ENCODE measurements at regions not wholly inside any gene's neighbourhood (a gene's known extent, or its start where the extent isn't known, plus 50 kb on each side); places are given as distances from the start of the nearest gene placed in this dataset.

DNA sequence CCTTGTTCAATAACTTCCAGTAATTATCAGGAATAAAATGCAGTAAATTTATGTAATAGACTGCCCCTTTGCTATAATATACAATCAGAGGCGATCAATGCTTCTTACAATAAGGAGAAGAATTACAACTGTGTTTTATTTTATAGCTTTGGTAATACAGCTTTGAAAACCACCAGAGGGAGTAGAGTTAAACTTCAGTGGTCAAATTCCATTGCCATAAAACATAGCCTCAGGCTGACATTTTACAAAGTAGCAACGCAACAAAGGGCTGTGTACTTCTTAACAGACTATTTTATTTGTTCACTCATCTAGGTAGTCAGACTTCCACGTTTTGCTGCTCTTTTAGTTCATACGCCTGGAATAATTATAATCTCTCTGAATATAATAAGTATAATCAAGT is 58.5 kb downstream of the TEX13C start:
- no peak overlapping the region for H3K4me3 ChIP-seq (ENCODE audit: low read depth, low read length)
- no peak for DNase-seq (ENCODE audit: low read depth)

DNA sequence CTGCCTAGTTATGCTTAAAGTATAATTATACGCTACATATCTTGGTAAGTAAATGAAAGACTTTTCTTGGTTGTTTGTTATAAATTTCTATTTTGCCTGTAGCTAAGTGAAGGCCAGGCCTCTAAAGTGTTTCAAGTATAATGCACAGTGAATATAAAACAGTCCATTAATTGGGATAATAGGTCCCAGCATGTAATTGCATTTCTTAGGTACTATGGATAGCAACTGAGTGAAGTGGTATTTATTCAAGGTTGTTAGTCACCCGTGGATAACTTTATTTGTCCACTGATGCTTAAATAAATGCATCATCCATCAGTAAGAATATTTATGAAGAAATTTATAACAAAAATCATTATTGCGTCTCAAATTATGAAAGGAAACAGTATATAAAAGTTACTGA is 59.1 kb downstream of the TEX13C start:
- no peak overlapping the region for H3K4me3 ChIP-seq (ENCODE audit: low read depth, low read length)

DNA sequence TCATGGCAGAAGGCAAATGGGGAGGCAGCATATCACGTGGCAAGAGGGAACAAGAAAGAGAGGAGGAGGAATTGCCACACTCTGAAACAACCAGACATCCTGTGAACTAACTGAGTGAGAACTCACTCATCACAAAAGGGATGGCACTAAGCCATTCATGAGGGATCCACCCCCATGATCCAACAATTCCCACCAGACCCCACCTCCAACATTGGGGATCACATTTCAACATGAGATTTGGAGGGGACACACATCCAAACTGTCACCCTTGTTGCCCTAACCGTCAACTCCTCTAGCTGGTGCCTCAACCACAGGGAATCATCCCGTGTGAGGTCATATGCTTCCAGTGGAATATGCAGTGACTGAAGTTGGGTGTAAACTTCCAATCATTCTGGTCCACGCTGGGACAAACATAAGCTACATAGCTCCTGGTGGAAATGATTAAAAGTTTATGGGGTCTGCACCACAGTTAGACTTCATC is 62.5 kb downstream of the TEX13C start:
- H3K4me3 ChIP-seq (ENCODE audit: low read depth, low read length): no peak overlapping the region
- DNase-seq (ENCODE audit: low read depth): no peak

More for the DNA sequence above, 59.1 kb downstream of the TEX13C start:
- no peak for DNase-seq (ENCODE audit: low read depth)

DNA sequence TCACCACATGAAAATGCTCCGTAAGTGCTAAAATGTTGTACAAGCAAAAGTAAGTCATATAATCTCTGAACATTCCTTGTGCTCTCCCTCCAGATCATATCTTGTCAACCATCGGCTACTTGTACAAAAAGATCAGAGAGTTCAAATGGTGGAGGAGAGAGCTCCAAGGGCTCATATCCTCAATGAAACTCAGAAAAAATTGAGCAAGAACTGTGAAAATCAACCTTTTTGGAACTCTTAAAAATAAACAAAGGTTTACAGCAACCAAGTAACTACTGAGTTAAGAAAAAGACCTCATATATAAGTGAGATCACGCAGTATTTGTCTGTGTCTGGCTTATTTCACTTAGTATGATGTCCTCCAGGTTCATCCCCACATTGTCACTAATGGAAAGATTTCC is 63.2 kb downstream of the TEX13C start:
- no peak for DNase-seq (ENCODE audit: low read depth)
- no peak overlapping the region for H3K4me3 ChIP-seq (ENCODE audit: low read depth, low read length)

DNA sequence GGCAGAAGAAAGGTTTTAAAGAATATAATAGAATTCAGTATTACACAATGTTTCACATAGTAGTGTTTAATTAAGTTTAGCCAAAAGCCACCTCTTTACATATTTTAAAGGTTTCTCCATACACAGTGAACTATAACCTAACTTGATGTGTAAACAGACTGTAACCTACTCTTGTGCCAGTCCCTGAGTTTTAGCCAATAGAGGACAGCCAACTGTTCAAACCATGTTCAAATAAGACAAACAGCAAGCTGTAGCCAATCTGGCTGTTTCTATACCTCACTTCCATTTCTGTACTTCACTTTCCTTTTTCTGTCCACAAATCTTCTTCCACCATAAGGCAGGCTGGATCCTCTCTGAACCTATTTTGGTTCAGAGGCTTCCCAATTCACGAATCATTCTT is 65.2 kb downstream of the TEX13C start:
- no peak overlapping the region for H3K4me3 ChIP-seq (ENCODE audit: low read depth, low read length)
- DNase-seq (ENCODE audit: low read depth): no peak

DNA sequence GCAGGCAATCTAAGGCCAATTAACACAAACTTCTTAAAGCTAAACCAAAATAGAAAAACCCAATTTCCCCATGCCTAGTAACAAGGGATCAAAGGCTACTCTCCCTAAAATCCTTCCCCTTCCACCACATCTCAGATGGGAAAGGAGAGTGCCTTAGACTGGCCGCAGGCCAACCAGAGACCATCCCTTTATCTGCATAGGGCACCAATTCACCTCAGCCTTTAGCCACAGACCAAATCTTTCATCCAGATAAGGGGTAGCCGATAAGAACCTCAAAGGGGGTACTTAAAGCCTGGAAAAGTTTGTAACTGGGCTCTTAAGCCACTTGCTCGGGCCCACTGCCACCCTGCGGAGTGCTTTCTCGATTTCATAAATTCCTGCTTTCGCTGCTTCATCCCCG is 68.3 kb downstream of the TEX13C start:
- no peak overlapping the region for H3K4me3 ChIP-seq (ENCODE audit: low read depth, low read length)
- DNase-seq (ENCODE audit: low read depth): no peak

DNA sequence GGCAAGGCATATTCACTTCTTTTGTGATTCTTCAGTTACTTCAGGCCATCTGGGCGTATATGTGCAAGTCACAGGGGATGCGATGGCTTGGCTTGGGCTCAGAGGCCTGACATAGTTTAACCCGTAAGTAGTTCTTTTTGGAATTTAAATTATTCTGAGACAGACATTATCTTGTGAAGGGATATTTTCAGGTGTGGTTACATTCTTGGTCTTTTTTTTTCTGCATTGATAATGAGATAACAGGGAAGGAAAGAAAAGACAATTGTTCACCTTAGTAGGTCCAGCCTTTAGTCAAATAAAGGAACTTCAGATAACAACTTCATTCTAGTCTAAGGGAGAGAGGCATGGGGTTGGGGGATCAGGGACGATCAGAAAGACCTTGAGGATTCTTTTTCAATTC is 74.8 kb downstream of the TEX13C start:
- DNase-seq (ENCODE audit: low read depth): no peak
- H3K4me3 ChIP-seq (ENCODE audit: low read depth, low read length): no peak overlapping the region

DNA sequence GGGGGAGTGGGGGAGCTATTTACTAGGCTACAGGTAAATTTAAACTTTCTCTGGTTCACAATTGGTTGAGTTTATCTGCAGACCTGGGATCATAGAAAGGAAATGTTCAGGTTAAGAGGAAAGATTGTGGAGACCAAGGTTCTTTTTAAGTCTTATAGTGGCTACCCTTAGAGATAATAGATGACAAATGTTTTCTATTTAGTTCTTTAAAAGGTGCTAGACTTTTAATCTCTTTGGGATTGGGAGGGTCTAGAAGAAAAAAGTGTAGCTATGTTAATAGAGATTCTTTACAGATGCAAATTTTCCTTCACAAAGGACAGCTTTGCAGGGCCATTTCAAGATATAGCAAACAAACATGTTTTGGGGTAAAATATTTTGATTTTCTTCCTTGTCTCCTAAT is 76.0 kb downstream of the TEX13C start:
- no peak overlapping the region for H3K4me3 ChIP-seq (ENCODE audit: low read depth, low read length)

DNA sequence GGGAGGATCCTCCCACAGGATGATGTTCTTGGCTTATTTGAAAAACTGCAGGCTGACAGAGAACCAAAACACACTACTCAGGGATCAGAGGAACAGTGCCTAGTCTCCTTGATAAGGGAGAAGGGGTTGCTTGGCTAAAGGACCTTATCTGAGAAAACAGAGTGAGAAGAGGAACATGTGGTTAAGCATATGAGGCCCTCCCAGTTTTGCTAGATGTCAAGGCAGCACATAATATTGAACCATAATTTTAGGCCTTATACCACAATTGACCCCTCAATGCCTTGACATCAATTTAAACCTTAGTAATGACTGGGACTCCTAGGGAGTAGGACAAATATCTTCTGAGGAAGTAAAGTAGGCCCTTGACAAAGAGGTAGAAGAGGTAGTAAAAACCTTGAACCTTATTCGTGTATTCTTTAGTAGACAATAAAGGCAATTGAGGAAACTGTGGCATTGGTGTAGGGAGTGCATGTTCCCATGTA is 79.3 kb downstream of the TEX13C start:
- no peak overlapping the region for H3K4me3 ChIP-seq (ENCODE audit: low read depth, low read length)
- DNase-seq (ENCODE audit: low read depth): no peak

More for the DNA sequence above, 76.0 kb downstream of the TEX13C start:
- DNase-seq (ENCODE audit: low read depth): no peak

DNA sequence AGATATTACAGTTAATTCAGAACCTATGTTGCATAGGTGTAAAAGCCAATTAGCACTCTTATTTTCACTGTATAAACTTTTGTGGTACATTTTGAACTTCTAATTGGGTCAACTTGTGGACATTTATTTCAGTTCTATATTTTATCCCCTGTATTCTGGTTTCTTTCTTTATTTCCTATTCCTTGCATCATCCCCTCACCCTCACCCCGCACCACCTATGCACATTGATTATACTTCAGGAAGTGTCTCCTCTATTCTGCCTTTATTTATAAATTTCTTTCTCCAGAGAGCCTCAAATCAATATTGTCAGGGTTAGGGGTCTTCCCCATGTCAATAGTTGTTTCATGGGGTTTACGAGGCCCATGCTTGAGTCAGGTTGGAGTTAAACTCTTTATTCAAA is 83.1 kb downstream of the TEX13C start:
- DNase-seq (ENCODE audit: low read depth): no peak
- no peak overlapping the region for H3K4me3 ChIP-seq (ENCODE audit: low read depth, low read length)

DNA sequence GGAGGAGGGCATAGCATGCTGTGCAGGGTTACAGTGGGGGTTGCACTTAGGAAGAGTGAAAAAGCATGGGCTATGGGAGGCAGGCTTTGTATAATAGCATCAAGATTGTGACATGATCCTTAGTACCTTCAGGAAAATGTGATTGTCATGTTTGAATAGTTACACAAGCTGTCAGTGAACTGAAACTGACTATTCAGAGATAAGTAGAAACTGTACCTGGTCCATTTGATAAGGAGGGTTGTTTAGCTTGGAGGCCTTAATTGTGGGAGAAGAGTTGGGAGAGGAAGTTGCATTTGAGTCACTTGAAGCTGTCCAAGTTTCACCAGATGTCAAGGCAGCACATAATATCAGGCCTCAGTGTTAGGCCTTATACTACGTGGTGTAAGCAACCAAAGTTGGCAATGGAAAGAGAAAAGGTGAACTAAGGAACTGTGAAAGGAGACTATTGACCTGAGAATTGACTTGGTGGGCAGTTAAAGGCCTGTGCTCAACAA is 85.0 kb downstream of the TEX13C start:
- no peak for DNase-seq (ENCODE audit: low read depth)
- H3K4me3 ChIP-seq (ENCODE audit: low read depth, low read length): no peak overlapping the region

DNA sequence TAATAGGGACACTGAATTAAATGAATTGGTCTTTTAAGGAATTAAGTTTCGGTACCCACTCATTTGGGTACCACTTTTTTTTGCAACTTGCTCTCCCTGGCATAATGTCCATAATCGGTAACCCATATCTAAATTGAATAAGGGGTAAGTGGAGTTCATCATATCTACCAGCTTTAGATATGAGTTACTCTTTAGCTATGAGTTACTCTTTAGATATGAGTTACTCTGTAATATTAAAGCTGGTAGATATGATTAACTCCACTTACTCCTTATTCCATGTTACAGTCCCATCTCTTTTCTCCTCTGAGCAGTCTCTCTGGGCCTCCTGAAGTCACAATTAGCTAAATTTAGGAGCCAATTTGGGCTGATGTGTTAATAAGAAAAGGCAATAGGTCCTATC is 85.7 kb downstream of the TEX13C start:
- no peak for DNase-seq (ENCODE audit: low read depth)
- H3K4me3 ChIP-seq (ENCODE audit: low read depth, low read length): no peak overlapping the region

DNA sequence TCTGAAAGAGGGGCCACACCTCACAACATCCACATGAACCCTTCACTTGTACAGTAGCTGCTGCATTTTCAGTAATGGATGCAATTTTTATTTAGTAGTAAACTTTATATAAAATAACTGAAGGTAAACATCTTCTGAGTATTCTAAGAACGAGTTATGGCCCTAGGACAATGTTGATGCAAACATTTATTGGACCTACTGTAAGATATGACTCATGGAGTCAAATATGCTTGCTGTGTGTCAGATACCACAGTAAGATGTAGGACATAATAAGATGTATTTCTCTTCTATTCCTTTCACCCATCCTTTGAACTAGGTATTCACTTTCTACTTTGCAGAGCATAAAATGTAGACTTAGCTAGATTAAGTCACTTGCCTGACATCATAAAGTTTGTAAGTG is 87.6 kb downstream of the TEX13C start:
- DNase-seq (ENCODE audit: low read depth): no peak

DNA sequence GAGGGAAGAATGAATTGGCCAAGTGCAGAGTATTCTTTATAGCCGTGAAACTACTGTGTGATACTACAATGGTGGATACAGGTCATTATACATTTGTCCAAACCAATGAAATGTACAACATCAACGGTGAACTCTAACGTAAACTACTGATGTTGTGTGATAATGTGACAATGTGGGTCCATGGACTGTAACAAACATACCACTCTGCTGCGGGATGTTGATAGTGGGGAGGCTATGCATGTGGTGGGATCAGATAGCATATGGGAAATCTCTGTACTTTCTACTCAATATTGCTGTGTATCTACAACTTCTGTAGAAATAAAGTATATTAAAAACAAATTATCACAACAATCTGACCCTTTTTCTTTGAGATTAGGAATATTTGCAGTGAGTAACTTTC is 101.1 kb downstream of the TEX13C start:
- no peak for DNase-seq (ENCODE audit: low read depth)
- H3K4me3 ChIP-seq (ENCODE audit: low read depth, low read length): no peak overlapping the region

More for the DNA sequence above, 87.6 kb downstream of the TEX13C start:
- no peak overlapping the region for H3K4me3 ChIP-seq (ENCODE audit: low read depth, low read length)

DNA sequence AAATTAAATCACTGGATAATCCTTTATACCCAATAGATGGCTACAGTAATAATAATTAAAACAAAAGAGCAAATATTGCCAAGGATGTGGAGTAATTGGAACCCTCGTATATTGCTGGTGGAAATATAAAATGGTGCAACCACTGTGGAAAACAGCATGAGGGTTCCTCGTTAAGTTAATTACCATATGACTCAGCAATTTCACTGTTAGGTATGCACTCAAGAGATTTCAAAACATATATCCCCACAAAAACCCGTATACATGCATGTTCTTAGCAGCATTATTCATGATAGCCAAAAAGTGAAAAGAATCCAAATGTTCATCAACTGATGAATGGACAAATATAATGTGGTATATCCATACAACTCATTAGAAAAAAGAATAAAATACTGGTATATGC is 103.3 kb downstream of the TEX13C start:
- DNase-seq (ENCODE audit: low read depth): no peak
- H3K4me3 ChIP-seq (ENCODE audit: low read depth, low read length): no peak overlapping the region

DNA sequence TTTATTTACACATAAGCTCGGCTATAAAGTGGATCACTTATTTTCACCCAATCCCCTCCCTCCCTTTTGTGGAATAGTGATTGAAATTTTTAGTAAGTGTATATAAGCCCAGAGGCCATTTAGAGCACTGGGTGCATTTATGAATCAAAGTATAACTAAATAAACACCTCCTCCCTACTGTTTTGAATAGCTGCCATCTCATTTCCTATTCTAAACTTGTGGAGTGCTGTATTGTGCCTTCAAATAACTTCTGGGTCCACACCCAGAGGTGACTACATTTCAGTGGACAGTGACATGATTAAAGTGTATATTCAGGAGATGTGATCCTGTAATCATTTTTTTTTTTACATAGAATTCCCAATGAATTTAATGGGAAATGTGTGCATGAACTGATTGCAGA is 104.9 kb downstream of the TEX13C start:
- H3K4me3 ChIP-seq (ENCODE audit: low read depth, low read length): no peak overlapping the region
- no peak for DNase-seq (ENCODE audit: low read depth)

DNA sequence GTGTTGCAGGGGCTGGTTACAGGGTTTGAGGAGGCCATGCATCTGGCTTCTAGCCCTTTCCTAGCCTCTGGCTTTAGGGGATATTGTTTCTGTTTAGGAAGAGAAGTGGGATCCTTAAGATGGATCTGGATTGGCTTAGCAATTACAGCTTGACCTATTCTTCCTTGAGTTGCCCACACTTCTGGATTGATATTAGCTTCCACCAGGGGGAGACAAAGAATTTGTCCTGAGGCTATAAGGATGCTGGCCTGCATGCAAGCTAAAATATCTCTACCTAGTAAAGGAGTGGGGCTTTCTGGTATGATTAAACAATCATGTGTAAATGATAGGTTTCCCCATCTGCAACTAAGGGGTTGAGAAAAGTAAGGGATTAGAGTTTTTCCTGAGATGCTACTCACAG is 117.2 kb downstream of the TEX13C start:
- H3K4me3 ChIP-seq (ENCODE audit: low read depth, low read length): no peak overlapping the region
- DNase-seq (ENCODE audit: low read depth): no peak

DNA sequence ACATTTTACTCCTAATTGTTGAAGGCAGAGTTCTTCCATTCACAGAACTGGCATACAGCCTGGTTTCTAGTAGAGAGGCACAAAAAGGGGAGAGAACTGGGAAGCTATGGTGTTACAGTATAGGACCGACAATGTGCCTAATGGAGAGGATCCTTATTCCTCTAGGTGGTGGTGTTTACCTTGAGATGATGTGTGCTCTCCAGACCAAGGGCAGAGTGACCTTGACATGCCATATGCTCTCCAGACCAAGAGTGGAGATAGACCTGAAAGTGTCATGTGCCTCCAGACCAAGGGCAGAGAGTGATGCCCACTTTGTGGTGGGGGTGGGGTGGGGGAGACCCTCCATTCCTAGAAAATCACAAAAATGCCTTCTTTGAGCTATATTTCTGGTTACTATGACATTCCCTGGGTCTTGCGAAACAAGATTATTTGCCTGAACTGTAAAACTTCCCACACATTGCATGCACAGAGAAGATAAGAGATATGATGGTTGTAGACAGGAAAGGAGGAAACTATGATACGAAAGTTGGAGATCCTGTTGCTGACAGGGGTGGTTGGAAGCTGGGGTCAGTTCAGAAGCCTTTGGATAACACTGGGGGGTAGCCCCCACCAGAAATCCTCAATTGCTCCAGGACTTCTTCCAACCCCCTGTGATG is 119.7 kb downstream of the TEX13C start:
- no peak overlapping the region for H3K4me3 ChIP-seq (ENCODE audit: low read depth, low read length)

DNA sequence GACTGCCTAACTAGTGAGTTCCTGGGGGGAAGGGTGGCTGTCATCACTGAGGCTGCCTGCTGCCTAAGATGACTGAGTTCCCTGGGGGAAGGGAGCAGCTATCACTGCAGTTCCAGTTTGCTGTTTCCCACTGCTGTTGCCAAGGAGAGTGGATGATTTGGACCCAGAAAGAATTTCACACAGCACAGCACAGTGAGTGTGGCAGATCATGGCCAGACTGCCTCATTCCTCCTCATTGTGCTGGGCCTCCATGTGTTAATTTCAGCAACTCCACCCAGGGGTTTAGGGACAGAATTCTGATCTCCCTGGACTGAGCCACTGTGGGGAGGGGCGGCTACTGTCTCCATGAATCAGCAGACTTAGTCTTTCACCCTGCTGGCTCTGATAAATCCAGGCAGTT is 125.0 kb downstream of the TEX13C start:
- no peak for DNase-seq (ENCODE audit: low read depth)
- no peak overlapping the region for H3K4me3 ChIP-seq (ENCODE audit: low read depth, low read length)

More for the DNA sequence above, 119.7 kb downstream of the TEX13C start:
- DNase-seq (ENCODE audit: low read depth): no peak

DNA sequence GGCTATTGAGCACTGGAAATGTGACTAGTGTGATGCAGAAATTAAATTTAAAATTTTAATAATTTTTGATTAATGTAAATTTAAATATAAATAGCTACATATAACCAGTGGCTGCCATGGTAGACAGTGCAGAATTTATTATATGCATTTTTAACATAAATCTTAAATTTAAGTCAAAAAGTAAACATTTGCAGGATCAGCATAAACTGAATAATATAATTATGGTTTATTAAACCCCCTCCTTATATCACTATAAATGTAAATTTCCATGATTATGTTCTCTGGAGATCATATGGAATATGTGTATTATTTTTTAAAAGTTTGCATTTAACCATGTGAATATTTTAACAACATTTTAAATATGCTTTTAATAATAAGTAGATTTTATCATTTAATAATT is 155.8 kb downstream of the TEX13C start:
- no peak for DNase-seq (ENCODE audit: low read depth)
- no peak overlapping the region for H3K4me3 ChIP-seq (ENCODE audit: low read depth, low read length)

DNA sequence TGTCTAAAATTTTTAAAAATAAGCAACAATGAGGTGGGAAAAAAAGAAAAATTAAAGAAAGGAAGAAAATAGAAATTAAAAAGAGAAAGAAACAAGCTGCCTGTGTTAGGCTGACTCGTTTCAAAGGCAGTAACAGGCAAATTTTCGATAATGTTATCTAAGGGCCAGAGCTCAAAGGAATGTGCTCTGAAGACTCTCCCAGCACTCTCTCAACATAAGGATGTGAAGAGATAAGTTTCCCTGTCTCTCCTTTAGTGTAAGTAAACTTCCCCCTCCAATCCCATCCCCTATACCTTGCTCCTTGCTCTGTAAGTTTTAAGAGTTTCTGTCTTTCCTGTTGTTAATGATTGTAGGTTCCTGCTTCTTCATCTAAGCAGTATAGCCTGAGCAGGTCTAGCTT is 172.8 kb downstream of the TEX13C start:
- DNase-seq (ENCODE audit: low read depth): no peak
- no peak overlapping the region for H3K4me3 ChIP-seq (ENCODE audit: low read depth, low read length)
